HG03025 (cell line): ENCODE measurements at regions not wholly inside any gene's neighbourhood (a gene's known extent, or its start where the extent isn't known, plus 50 kb on each side); places are given as distances from the start of the nearest gene placed in this dataset.
"Not testable (repeated sequence)": the region's sequence is repeated elsewhere in the genome, so short reads cannot be mapped to it uniquely, and the experiment has no call there.

Experiments used
- ATAC-seq: cut with Tn5 transposase; IDR thresholded peaks from one replicate; pipeline ENCODE4 v1.9.1; 2021; ENCODE audit warnings: mild to moderate bottlenecking, moderate library complexity; ENCODE audit not compliant: unreplicated experiment, low FRiP score

GRCh38 chr2:111439237-111439636, 318.5 kb downstream of the BCL2L11 start:
- ATAC-seq, result not testable (repeated sequence)

GRCh38 chr2:111441614-111442013, 320.9 kb downstream of the BCL2L11 start:
- not testable (repeated sequence) for ATAC-seq

- ATAC-seq, result not testable (repeated sequence)
These were observed 322.2 kb downstream of the BCL2L11 start for GRCh38 chr2:111442767-111443454.

- ATAC-seq, result not testable (repeated sequence)
These were observed 323.8 kb downstream of the BCL2L11 start for GRCh38 chr2:111444516-111444915.

GRCh38 chr2:111445191-111445929, 324.6 kb downstream of the BCL2L11 start:
- ATAC-seq, result not testable (repeated sequence)

GRCh38 chr2:111445941-111446340, 325.2 kb downstream of the BCL2L11 start:
- not testable (repeated sequence) for ATAC-seq

- ATAC-seq, result not testable (repeated sequence)
These were observed 326.8 kb downstream of the BCL2L11 start for GRCh38 chr2:111447482-111447881.

GRCh38 chr2:111448796-111449195, 328.1 kb downstream of the BCL2L11 start:
- ATAC-seq, result not testable (repeated sequence)

GRCh38 chr2:111450526-111450925, 329.8 kb downstream of the BCL2L11 start:
- ATAC-seq, result not testable (repeated sequence)

- not testable (repeated sequence) for ATAC-seq
These were observed 331.0 kb downstream of the BCL2L11 start for GRCh38 chr2:111451692-111452199.

- not testable (repeated sequence) for ATAC-seq
These were observed 331.5 kb downstream of the BCL2L11 start for GRCh38 chr2:111452208-111452607.

- not testable (repeated sequence) for ATAC-seq
These were observed 332.6 kb downstream of the BCL2L11 start for GRCh38 chr2:111453308-111453707.

- ATAC-seq, result not testable (repeated sequence)
These were observed 333.1 kb downstream of the BCL2L11 start for GRCh38 chr2:111453816-111454215.

GRCh38 chr2:111454404-111454803, 333.7 kb downstream of the BCL2L11 start:
- ATAC-seq, result not testable (repeated sequence)

GRCh38 chr2:111455016-111456015, 334.6 kb downstream of the BCL2L11 start:
- not testable (repeated sequence) for ATAC-seq

GRCh38 chr2:111457191-111457590, 336.5 kb downstream of the BCL2L11 start:
- not testable (repeated sequence) for ATAC-seq

- not testable (repeated sequence) for ATAC-seq
These were observed 340.2 kb downstream of the BCL2L11 start for GRCh38 chr2:111460901-111461300.

GRCh38 chr2:111461831-111462230, 341.1 kb downstream of the BCL2L11 start:
- ATAC-seq, result not testable (repeated sequence)

- ATAC-seq, result not testable (repeated sequence)
These were observed 341.9 kb downstream of the BCL2L11 start for GRCh38 chr2:111462572-111462971.

GRCh38 chr2:111463238-111463848, 342.6 kb downstream of the BCL2L11 start:
- not testable (repeated sequence) for ATAC-seq
